MCF 10A (cell line): ENCODE measurements at regions not wholly inside any gene's neighbourhood (a gene's known extent, or its start where the extent isn't known, plus 50 kb on each side); places are given as distances from the start of the nearest gene placed in this dataset.

Experiments
- BruUV-seq: library from RNA; stranded (reverse); fragments of 400-500 nt; replicated peaks from 2 replicates; lab custom pipeline; 2021; lab: Mats Ljungman, UMichigan
- CTCF ChIA-PET: fragments of 300-600 bp; sonication (Branson Sonifier 250); formaldehyde crosslinking; extraction: SDS; loops from one replicate; lab custom pipeline; 2021; ENCODE audit warnings: antibody characterized with exemption, inconsistent platforms; lab: Yijun Ruan, JAX
- POLR2A ChIA-PET: fragments of 300-600, 350-650 bp; sonication (Branson Sonifier 250); formaldehyde crosslinking; extraction: SDS; loops from one replicate; lab custom pipeline; 2020; ENCODE audit warnings: antibody characterized with exemption, inconsistent platforms; lab: Yijun Ruan, JAX
- DNase-seq: peaks from one replicate; pipeline ENCODE4 v3.0.0-alpha.2; 2018; ENCODE audit not compliant: unreplicated experiment
- H3K27ac Mint-ChIP-seq: one replicate; pipeline ENCODE4 v1.8.0; 2022; ENCODE audit warnings: mild to moderate bottlenecking, low read depth, mixed read lengths; ENCODE audit not compliant: unreplicated experiment
- H3K27me3 Mint-ChIP-seq: one replicate; pipeline ENCODE4 v1.8.0; 2022; ENCODE audit warnings: mixed read lengths; ENCODE audit not compliant: insufficient read depth, unreplicated experiment
- H3K36me3 Mint-ChIP-seq: one replicate; pipeline ENCODE4 v1.8.0; 2022; ENCODE audit warnings: mild to moderate bottlenecking, moderate library complexity, mixed read lengths; ENCODE audit not compliant: insufficient read depth, unreplicated experiment
- H3K4me1 Mint-ChIP-seq: one replicate; pipeline ENCODE4 v1.8.0; 2022; ENCODE audit warnings: mixed read lengths; ENCODE audit not compliant: insufficient read depth, unreplicated experiment
- H3K4me3 Mint-ChIP-seq: one replicate; pipeline ENCODE4 v1.8.0; 2022; ENCODE audit warnings: mild to moderate bottlenecking, moderate library complexity, mixed read lengths; ENCODE audit not compliant: unreplicated experiment
- H3K9me3 Mint-ChIP-seq: one replicate; pipeline ENCODE4 v1.8.0; 2022; ENCODE audit warnings: mixed read lengths; ENCODE audit not compliant: unreplicated experiment
- CTCF ChIP-seq: fragments of 200-600 bp; IDR thresholded peaks from one replicate; pipeline ENCODE4 v1.8.0; 2022; ENCODE audit warnings: antibody characterized with exemption, mild to moderate bottlenecking; ENCODE audit not compliant: unreplicated experiment
- intact Hi-C: fragments of 100-400 bp; cut with micrococcal nuclease; formaldehyde crosslinking; loops from 2 replicates; pipeline ENCODE4 v1.14.1; 2022

GRCh38 chr2:34652636-34653035 is 1053.5 kb upstream of the FAM98A start:
- BruUV-seq, result no TSS peak
- intact Hi-C loops, result no loop called here
- no peak overlapping the region for H3K27ac Mint-ChIP-seq
- no peaks in the 10 kb centered on the region for H3K4me1 Mint-ChIP-seq
- no peak for TF ChIP-seq CTCF
- no peaks in the 10 kb centered on the region for H3K36me3 Mint-ChIP-seq
- ChIA-PET POLR2A (no interaction called here), CTCF (no interaction called here)
- peak; percentile 33 for DNase-seq
- no peak overlapping the region for H3K4me3 Mint-ChIP-seq
- H3K9me3 Mint-ChIP-seq, result peaks cover 11% of the 10 kb centered on the region
- peaks cover 17% of the 10 kb centered on the region for H3K27me3 Mint-ChIP-seq

- POLR2A ChIA-PET, result no interaction called here
- TF ChIP-seq CTCF, result no peak
- Mint-ChIP-seq H3K27ac (no peak overlapping the region), H3K4me3 (no peak overlapping the region), H3K4me1 (no peaks in the 10 kb centered on the region), H3K36me3 (no peaks in the 10 kb centered on the region), H3K9me3 (peaks cover 11% of the 10 kb centered on the region), H3K27me3 (peaks cover 17% of the 10 kb centered on the region)
- CTCF ChIA-PET, result no interaction called here
- no TSS peak for BruUV-seq
- no peak for DNase-seq
- intact Hi-C loops, result no loop called here
These were observed 1047.8 kb upstream of the FAM98A start for GRCh38 chr2:34646901-34647300.

DNA sequence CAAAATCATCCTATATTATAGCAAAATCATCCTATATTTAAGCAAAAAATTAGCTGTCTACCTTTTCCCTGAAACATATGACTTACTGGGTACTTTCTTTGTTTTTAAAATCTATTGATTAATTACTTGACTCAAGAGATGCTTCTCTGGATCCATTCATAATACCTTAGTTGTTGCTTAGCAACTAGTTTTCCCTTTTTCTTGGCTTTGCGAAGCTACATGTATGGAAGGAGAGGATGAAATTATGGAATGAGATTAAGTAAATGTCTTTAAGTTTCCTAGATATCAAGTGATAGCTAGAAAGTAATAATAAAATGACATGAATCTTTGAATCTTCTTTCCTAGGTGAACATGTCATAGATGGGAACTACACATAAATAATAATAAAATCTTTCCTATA is 1033.2 kb upstream of the FAM98A start:
- TF ChIP-seq CTCF, result no peak
- ChIA-PET CTCF (interaction anchor here (0.6 to 1.0 kb wide), 2 partner anchors 60 to 404 kb away, joined by 3 read pairs; no protein-coding TSS in a partner anchor), POLR2A (no interaction called here)
- H3K4me3 Mint-ChIP-seq, result no peak overlapping the region
- no peaks in the 10 kb centered on the region for H3K4me1 Mint-ChIP-seq
- no peaks in the 10 kb centered on the region for H3K27me3 Mint-ChIP-seq
- DNase-seq, result no peak
- peaks cover 14% of the 10 kb centered on the region for H3K9me3 Mint-ChIP-seq
- intact Hi-C loops, result no loop called here
- BruUV-seq, result no TSS peak
- no peak overlapping the region for H3K27ac Mint-ChIP-seq
- no peaks in the 10 kb centered on the region for H3K36me3 Mint-ChIP-seq

- intact Hi-C loops, result no loop called here
- POLR2A ChIA-PET, result no interaction called here
- H3K4me3 Mint-ChIP-seq, result no peak overlapping the region
- H3K27me3 Mint-ChIP-seq, result no peaks in the 10 kb centered on the region
- no peaks in the 10 kb centered on the region for H3K36me3 Mint-ChIP-seq
- no TSS peak for BruUV-seq
- DNase-seq, result peak; percentile 0
- CTCF ChIA-PET, result no interaction called here
- no peak for TF ChIP-seq CTCF
- H3K4me1 Mint-ChIP-seq, result no peaks in the 10 kb centered on the region
- H3K9me3 Mint-ChIP-seq, result peaks cover 7% of the 10 kb centered on the region
- no peak overlapping the region for H3K27ac Mint-ChIP-seq
These were observed 1027.9 kb upstream of the FAM98A start for GRCh38 chr2:34627003-34627402.
